ENCODE measurements at regions not wholly inside any gene's neighbourhood (a gene's known extent, or its start where the extent isn't known, plus 50 kb on each side); places are given as distances from the start of the nearest gene placed in this dataset.

GRCh38 chr15:70302360-70302759 lies 204.6 kb upstream of the TLE3 start:
- DNase-seq (ENCODE audit: low read depth, low spot score): no peak
- TF ChIP-seq CTCF (IDR thresholded peaks at IDR 0.05; ENCODE audit: low read depth, low read length): no peak
- H3K4me3 ChIP-seq (ENCODE audit: low read depth, low read length): no peak overlapping the region
- in situ Hi-C loops (cut with HindIII; ENCODE audit: low sequenced_read_pairs): no loop called here

GRCh38 chr15:70301396-70301795 lies 203.7 kb upstream of the TLE3 start:
- no peak for DNase-seq (ENCODE audit: low read depth, low spot score)
- TF ChIP-seq CTCF (IDR thresholded peaks at IDR 0.05; ENCODE audit: low read depth, low read length): no peak
- in situ Hi-C loops (cut with HindIII; ENCODE audit: low sequenced_read_pairs): no loop called here
- no peak overlapping the region for H3K4me3 ChIP-seq (ENCODE audit: low read depth, low read length)

DNA sequence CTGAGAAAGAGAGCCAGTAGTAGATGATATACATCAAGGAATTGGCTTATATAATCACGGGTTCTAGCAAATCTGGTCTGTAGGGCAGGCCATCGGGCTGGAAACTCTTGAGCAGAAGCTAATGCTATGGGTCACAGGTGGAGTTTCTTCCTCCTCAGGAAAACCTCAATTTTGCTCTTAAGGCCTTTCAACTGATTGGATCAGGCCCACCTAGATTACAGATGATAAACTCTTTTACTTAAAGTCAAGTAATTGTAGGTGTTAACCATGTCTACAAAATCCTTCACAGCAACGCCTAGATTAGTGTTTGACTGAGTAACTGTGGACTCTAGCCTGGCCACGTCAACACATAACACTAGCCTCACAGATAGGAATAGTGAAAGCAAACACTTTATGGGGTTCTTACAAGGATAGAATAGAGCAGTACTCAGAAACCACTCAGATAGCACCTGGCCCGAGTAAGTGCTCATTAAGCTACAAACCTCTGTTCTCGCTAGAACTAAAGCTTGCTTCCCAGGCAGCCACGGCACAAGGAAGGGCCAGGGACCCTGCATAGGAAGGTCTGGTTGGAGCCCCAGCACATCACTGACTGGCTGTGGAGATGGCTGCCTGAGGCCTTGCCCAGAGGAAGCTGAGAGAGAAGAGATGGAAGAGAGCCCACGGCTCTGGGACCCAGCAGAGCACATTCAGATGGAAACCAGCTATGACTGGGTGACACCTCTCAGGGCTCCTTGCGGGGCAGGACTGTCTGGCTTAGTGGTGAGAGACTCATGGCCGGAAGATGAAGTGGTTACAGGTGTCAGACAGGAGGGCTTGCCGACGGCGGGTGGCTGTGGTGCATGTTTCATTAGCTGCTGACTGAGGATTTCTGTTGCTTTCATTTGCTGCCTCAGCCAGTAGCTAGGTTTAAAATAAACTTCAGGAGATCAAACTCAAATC lies 202.5 kb upstream of the TLE3 start:
- no peak for TF ChIP-seq CTCF (IDR thresholded peaks at IDR 0.05; ENCODE audit: low read depth, low read length)
- DNase-seq (ENCODE audit: low read depth, low spot score): no peak
- no peak overlapping the region for H3K4me3 ChIP-seq (ENCODE audit: low read depth, low read length)
- in situ Hi-C loops (cut with HindIII; ENCODE audit: low sequenced_read_pairs): no loop called here

- DNase-seq (ENCODE audit: low read depth, low spot score): no peak
- in situ Hi-C loops (cut with HindIII; ENCODE audit: low sequenced_read_pairs): no loop called here
- no peak for TF ChIP-seq CTCF (IDR thresholded peaks at IDR 0.05; ENCODE audit: low read depth, low read length)
- H3K4me3 ChIP-seq (ENCODE audit: low read depth, low read length): no peak overlapping the region
Observed at GRCh38 chr15:70297465-70298058, 199.8 kb upstream of the TLE3 start.

DNA sequence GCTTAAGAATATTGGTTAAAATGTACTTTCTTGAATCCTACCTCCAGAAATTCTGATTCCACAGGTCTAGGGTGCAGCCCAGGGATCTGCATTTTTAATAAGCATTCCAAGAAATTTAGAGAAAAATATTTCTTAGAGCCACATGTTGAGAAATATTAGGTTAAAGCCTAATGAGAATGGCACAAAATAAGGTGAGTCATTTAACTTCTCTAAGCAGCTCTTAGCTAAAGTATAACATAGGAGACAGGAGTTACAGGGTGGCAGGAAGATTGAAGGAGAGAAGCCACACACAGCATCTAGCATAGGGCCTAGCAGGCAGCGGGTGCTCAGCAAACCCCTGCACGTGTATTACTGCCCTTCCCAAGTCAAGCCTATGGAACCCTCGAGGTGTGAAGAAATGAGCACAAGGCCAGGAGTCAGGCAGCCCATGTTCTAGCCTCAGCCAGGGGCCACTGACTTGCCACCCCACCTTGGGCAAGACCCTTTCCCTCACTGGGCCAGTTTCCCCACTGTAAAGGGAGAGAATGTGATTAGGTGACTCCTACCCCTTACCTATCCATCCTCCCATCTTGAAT lies 197.1 kb upstream of the TLE3 start:
- in situ Hi-C loops (cut with HindIII; ENCODE audit: low sequenced_read_pairs): no loop called here
- no peak overlapping the region for H3K4me3 ChIP-seq (ENCODE audit: low read depth, low read length)
- no peak for TF ChIP-seq CTCF (IDR thresholded peaks at IDR 0.05; ENCODE audit: low read depth, low read length)
- DNase-seq (ENCODE audit: low read depth, low spot score): no peak

DNA sequence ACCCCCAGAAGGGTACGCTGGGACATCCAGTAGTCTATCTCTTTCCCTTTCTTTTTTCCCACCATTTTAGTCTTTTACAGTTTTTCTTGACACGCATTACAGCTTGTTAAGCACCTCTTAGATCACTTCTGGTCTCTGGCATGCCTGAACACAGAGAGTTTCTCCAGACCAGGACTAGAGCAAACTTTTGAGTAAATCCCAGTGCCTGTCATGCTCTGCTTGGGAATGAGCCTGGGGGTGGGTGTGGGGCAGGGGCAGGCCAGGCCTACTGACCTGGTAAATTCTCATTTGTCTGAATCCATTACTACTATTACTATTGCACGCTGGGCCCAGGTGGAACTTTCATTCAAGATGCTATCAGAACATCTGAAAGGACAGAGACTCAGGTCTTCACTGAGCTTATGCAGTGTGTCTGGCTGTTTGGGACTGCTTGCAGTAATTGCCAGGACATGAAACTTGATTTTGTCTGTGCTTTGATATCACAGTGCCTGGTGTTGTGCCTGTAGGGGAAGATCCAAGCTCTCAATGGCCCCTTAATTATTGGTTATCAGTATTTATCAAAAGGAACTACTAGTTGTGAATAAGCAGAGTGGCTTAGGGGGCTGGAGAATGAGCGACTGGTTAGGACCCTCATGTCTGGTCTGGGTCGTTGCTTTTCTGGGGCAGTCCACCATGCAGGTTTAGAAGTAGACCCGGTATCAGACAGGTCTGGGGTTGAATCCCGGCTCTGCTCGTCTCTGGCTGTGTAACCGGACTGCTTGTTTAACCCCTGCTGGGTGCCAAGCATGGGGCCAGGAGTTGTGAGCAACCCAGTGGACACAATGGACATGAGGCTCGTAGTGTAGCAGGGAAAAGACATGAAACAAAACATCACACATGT lies 196.1 kb upstream of the TLE3 start:
- TF ChIP-seq CTCF (IDR thresholded peaks at IDR 0.05; ENCODE audit: low read depth, low read length): no peak
- DNase-seq (ENCODE audit: low read depth, low spot score): no peak
- H3K4me3 ChIP-seq (ENCODE audit: low read depth, low read length): no peak overlapping the region
- in situ Hi-C loops (cut with HindIII; ENCODE audit: low sequenced_read_pairs): no loop called here
